Smooth muscle cell (in vitro differentiated cells): ENCODE measurements at regions not wholly inside any gene's neighbourhood (a gene's known extent, or its start where the extent isn't known, plus 50 kb on each side); places are given as distances from the start of the nearest gene placed in this dataset.

Experiments used
- DNase-seq: peaks from one replicate; lab custom pipeline; 2025; ENCODE audit not compliant: unreplicated experiment; lab: John Stamatoyannopoulos, UW
- H2AFZ ChIP-seq: fragments of 200-600 bp; sonication (generic); 2 replicates; pipeline ENCODE4 v1.6.0; 2016; ENCODE audit warnings: antibody characterized with exemption, low read depth, mild to moderate bottlenecking
- H3F3A ChIP-seq: fragments of 200-600 bp; sonication (generic); 2 replicates; pipeline ENCODE4 v1.6.0; 2017; ENCODE audit warnings: antibody characterized with exemption, low read depth
- H3K27ac ChIP-seq: fragments of 200-600 bp; sonication (generic); 2 replicates; pipeline ENCODE4 v1.5.1; 2016; ENCODE audit warnings: low read depth, mild to moderate bottlenecking
- H3K27me3 ChIP-seq: fragments of 200-600 bp; sonication (generic); 2 replicates; pipeline ENCODE4 v1.6.1; 2016; ENCODE audit warnings: low read depth, mild to moderate bottlenecking
- H3K36me3 ChIP-seq: fragments of 200-600 bp; sonication (generic); 2 replicates; pipeline ENCODE4 v1.5.1; 2016; ENCODE audit warnings: low read depth
- H3K4me1 ChIP-seq: fragments of 200-600 bp; sonication (generic); 2 replicates; pipeline ENCODE4 v1.5.1; 2016; ENCODE audit warnings: low read depth
- H3K4me2 ChIP-seq: fragments of 200-600 bp; sonication (generic); 2 replicates; pipeline ENCODE4 v1.6.0; 2016; ENCODE audit warnings: mild to moderate bottlenecking
- H3K4me3 ChIP-seq: fragments of 200-600 bp; sonication (generic); 2 replicates; pipeline ENCODE4 v1.5.1; 2016; ENCODE audit warnings: mild to moderate bottlenecking
- H3K79me2 ChIP-seq: fragments of 200-600 bp; sonication (generic); 2 replicates; pipeline ENCODE4 v1.6.0; 2016; ENCODE audit warnings: low read depth, mild to moderate bottlenecking
- H3K9ac ChIP-seq: fragments of 200-600 bp; sonication (generic); 2 replicates; pipeline ENCODE4 v1.6.0; 2016; ENCODE audit warnings: low read depth
- H3K9me3 ChIP-seq: fragments of 200-600 bp; sonication (generic); replicated peaks from 2 replicates; pipeline ENCODE4 v1.5.1; 2016; ENCODE audit warnings: low read depth
- H4K20me1 ChIP-seq: fragments of 200-600 bp; sonication (generic); 2 replicates; pipeline ENCODE4 v1.6.0; 2016; ENCODE audit warnings: low read depth
- WGBS: methylation state at CpG from one replicate; pipeline ENCODE4 v1.1.7; 2016; ENCODE audit warnings: low lambda C conversion rate; 5-methylcytosine and 5-hydroxymethylcytosine counted together
- TF ChIP-seq, protein P1 (sequence below): fragments of 200-600 bp; sonication (generic); IDR thresholded peaks from 2 replicates; pipeline ENCODE4 v1.5.1; 2017; ENCODE audit warnings: borderline replicate concordance, mild to moderate bottlenecking, antibody characterized with exemption; ENCODE audit not compliant: insufficient read depth, poor library complexity, severe bottlenecking

- Histone ChIP-seq H3K27ac (no peak overlapping the region), H3K27me3 (no peaks in the 10 kb centered on the region), H3K79me2 (no peaks in the 10 kb centered on the region), H3K36me3 (no peaks in the 10 kb centered on the region), H4K20me1 (no peaks in the 10 kb centered on the region), H3K4me3 (no peak overlapping the region), H3F3A (no peaks in the 10 kb centered on the region), H3K4me1 (no peaks in the 10 kb centered on the region), H2AFZ (peak overlapping the region; percentile 71), H3K9me3 (no peaks in the 10 kb centered on the region), H3K9ac (no peak overlapping the region), H3K4me2 (no peak overlapping the region)
- DNase-seq, result no peak
- WGBS, result 41% methylated on average over 4 of the region's 4 CpGs
- TF ChIP-seq, protein P1, sequence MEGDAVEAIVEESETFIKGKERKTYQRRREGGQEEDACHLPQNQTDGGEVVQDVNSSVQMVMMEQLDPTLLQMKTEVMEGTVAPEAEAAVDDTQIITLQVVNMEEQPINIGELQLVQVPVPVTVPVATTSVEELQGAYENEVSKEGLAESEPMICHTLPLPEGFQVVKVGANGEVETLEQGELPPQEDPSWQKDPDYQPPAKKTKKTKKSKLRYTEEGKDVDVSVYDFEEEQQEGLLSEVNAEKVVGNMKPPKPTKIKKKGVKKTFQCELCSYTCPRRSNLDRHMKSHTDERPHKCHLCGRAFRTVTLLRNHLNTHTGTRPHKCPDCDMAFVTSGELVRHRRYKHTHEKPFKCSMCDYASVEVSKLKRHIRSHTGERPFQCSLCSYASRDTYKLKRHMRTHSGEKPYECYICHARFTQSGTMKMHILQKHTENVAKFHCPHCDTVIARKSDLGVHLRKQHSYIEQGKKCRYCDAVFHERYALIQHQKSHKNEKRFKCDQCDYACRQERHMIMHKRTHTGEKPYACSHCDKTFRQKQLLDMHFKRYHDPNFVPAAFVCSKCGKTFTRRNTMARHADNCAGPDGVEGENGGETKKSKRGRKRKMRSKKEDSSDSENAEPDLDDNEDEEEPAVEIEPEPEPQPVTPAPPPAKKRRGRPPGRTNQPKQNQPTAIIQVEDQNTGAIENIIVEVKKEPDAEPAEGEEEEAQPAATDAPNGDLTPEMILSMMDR, result no peak
These were observed 81.7 kb downstream of the GPR85 start for GRCh38 chr7:113004726-113005454.

DNA sequence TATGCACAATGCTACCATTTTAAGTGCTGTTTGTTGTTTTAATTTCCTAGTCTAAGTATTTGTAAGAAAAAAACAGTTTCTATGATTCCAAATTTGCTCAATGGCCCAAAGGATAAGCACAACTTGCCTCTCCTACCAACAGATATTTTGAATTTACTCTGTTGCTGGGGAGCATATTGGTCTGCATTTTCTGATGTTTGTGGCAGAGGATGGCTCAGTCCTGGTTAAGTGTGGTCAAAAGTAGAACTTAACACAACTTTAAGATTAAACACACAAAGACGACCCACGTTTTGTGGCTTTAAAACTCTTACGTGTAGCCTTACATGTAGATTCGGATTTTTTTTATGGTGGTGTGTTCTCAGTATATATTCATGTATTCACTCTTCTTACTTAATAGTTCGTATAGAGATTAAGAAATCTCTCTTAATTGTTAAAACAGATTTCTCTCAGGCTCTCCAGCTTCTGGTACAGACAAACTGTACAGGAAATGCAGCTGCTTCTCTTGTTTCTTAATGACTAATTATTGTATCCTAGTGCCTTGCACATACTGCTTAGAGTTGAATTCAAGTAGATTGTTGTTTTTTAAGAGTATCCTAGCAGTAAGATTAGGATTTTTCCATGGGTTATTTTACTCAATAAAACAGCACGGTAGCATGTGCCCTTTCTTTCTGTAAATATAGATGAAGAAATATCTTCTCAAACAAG lies 86.2 kb downstream of the GPR85 start:
- no peaks in the 10 kb centered on the region for H3K36me3 ChIP-seq
- H3F3A ChIP-seq, result no peaks in the 10 kb centered on the region
- no peak for DNase-seq
- peaks cover 7% of the 10 kb centered on the region for H3K4me1 ChIP-seq
- 80% methylated on average over 6 of the region's 6 CpGs for WGBS
- H4K20me1 ChIP-seq, result no peaks in the 10 kb centered on the region
- no peak overlapping the region for H3K27ac ChIP-seq
- no peak overlapping the region for H3K4me3 ChIP-seq
- H3K9me3 ChIP-seq, result no peaks in the 10 kb centered on the region
- H2AFZ ChIP-seq, result peak overlapping the region; percentile 72
- TF ChIP-seq, protein P1, result no peak
- H3K79me2 ChIP-seq, result no peaks in the 10 kb centered on the region
- no peaks in the 10 kb centered on the region for H3K27me3 ChIP-seq
- H3K9ac ChIP-seq, result no peak overlapping the region
- H3K4me2 ChIP-seq, result no peak overlapping the region

GRCh38 chr7:112997831-112998230 lies 88.8 kb downstream of the GPR85 start:
- Histone ChIP-seq H2AFZ (no peak overlapping the region), H3K79me2 (no peaks in the 10 kb centered on the region), H3K36me3 (no peaks in the 10 kb centered on the region), H3K9ac (no peak overlapping the region), H4K20me1 (no peaks in the 10 kb centered on the region), H3K27ac (no peak overlapping the region), H3K4me3 (no peak overlapping the region), H3K27me3 (no peaks in the 10 kb centered on the region), H3F3A (no peaks in the 10 kb centered on the region), H3K9me3 (no peaks in the 10 kb centered on the region), H3K4me1 (peaks cover 10% of the 10 kb centered on the region), H3K4me2 (no peak overlapping the region)
- 78% methylated on average over 2 of the region's 2 CpGs for WGBS
- DNase-seq, result no peak
- TF ChIP-seq, protein P1, result no peak
